ENCODE measurements at regions not wholly inside any gene's neighbourhood (a gene's known extent, or its start where the extent isn't known, plus 50 kb on each side); places are given as distances from the start of the nearest gene placed in this dataset.
"Not testable (repeated sequence)": the region's sequence is repeated elsewhere in the genome, so short reads cannot be mapped to it uniquely, and the experiment has no call there.

GRCh38 chr9:107813287-107813686 lies 323.7 kb upstream of the KLF4 start:
- DNase-seq (ENCODE audit: low read depth, low spot score) = no peak

- DNase-seq (ENCODE audit: low read depth, low spot score) = no peak
Measured at GRCh38 chr9:107810461-107810961, 320.9 kb upstream of the KLF4 start.

GRCh38 chr9:107809871-107810460 lies 320.4 kb upstream of the KLF4 start:
- no peak for DNase-seq (ENCODE audit: low read depth, low spot score)

GRCh38 chr9:107807183-107807582 lies 317.6 kb upstream of the KLF4 start:
- DNase-seq (ENCODE audit: low read depth, low spot score) = no peak

GRCh38 chr9:107805201-107805600 lies 315.6 kb upstream of the KLF4 start:
- no peak for DNase-seq (ENCODE audit: low read depth, low spot score)

DNA sequence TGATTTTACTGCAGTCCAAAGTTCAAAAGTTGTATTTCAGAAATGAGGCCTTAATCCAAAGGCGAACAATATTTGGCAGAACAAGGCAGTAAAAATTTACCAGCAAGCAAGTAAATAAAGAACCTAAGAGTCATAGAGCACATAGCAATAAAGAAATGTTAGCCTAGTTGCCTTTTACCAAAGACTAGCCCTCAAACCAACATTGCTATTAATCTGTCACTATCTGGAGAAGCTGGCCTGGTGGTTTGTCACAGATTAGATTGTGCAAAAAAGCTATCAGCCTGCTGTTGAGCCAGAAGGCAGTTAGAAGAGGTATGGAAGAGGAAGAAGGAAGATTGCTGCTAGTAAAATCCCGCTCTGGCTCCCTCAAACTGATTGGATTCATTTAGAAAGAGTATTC lies 304.7 kb upstream of the KLF4 start:
- DNase-seq (ENCODE audit: low read depth, low spot score) = no peak

GRCh38 chr9:107793541-107793940 lies 304.0 kb upstream of the KLF4 start:
- DNase-seq (ENCODE audit: low read depth, low spot score) = no peak

DNA sequence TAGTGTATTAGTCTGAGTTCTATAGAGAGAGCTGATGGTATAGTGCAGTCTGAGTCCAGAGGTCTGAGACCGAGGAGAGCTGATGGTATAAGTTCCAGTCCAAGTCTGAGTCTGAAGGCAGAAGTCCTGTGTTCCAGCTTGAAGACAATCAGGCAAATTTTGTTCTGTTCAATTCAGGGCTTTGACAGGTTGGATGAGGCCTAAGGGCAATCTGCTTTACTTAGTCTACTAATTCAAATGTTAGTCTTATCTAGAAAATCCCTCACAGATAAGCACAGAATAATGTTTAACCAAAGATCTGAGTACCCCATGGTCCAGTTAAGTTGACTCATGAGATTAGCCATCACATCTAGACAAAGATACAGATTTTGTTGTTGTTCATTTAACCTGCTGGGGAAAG lies 303.0 kb upstream of the KLF4 start:
- DNase-seq (ENCODE audit: low read depth, low spot score) = no peak

DNA sequence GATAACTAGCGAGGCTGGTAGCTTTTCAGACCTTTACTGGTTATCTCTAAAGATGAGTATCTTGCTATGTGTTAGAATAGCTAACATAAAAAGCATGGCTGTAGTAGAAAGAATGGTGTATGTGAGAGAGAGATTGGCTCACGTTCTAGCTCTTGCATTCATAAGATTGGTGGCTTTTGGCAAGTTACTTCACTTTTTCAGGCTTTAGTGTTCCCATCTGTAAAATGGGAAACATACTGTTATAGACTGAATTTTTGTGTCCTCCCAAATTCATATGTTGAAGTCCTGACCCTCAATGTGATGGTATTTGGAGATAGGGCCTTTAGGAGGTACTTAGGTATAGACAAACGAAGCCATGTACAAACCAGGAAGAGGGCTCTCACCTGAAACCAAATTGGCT lies 302.4 kb upstream of the KLF4 start:
- no peak for DNase-seq (ENCODE audit: low read depth, low spot score)

DNA sequence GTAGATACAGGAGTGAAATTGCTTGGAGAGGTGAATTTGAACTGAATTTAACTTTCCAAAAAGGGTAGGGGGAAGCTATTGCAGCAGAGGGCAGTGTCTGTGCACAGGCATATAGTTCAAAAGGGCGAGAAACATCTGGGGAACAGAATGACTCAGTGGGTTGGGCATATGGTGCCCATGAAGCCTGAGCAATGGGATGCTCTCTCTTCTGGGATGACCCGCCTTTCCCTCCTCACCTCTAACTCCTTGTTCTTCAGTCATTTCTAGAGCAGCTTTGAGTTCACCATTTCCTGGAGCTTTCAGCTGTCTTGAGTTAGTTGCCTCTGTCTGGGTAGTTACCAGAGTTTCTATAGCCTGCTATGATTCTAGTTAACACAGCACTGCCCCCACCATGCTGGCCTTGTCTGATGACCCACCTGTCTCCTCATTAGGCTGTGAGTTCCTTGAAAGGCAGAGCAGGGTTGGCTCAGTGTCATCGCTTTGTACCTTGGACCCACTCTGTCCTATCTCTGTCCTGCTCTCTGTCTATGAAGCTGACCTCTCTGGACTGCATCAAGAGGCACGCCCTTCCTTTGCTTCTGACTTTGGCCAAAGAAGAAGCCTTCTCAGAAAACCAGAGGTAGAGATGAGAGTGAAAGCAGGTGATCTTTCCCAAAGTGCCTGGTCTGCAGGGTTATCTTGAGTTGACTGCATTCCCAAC lies 299.6 kb upstream of the KLF4 start:
- DNase-seq (ENCODE audit: low read depth, low spot score) = no peak

GRCh38 chr9:107786561-107786960 lies 297.0 kb upstream of the KLF4 start:
- DNase-seq (ENCODE audit: low read depth, low spot score) = no peak

DNA sequence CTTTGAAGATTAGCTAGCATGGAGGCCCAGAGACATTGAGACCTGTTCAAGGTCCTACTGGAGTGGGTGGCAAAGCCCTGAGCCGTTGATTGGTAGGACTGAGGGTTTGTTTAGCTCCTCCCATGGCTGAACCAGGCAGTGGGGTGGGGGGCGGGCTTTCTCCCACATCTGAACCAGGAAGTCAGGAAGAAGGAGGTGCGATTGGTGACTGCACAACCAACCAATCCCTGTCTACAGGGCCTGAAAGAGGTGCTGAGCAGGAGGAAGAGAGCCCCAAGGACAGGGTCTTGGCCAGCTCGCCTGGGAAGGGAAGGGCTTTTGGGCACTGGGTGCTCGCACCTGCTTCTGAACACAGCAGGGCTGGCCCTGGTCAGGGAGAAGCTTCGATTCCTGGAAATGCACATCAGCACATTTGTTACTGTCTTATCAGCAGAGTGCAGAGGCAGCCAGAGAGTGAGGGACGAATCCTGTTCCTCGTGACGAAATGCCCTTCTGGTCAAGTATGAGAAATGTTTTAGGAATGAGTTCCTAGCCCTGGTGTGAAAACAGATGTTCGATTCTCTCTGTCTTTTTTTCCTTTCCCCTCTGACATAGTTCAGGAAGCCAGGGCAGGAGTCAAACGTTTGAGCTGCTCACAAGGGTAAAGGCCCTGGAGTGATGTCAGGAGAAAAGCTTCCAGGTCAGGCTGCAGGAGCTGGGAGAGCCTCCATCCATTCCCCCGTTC lies 294.8 kb upstream of the KLF4 start:
- peak; percentile 56 for DNase-seq (ENCODE audit: low read depth, low spot score)

- DNase-seq (ENCODE audit: low read depth, low spot score) = no peak
Measured at GRCh38 chr9:107782789-107783188, 293.2 kb upstream of the KLF4 start.

DNA sequence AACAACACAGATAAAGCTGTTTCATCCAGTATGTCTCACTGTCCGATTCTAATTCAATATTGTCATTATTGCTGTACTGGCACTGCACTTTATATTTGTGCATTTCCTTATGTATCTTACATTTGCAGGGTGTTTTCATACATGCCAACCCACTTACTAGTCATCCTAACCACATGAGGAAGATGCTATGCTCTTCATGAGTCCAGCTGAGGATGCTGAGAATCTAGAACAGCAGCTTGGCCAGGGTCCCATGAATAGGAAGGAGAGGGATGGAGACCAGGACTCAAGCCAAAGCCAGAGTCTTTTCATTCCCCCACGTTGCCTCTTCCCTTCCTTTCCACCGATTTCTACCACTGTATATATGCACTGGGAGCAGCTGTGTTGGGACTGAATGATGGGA lies 292.8 kb upstream of the KLF4 start:
- no peak for DNase-seq (ENCODE audit: low read depth, low spot score)

GRCh38 chr9:107780960-107781359 lies 291.4 kb upstream of the KLF4 start:
- no peak for DNase-seq (ENCODE audit: low read depth, low spot score)

DNA sequence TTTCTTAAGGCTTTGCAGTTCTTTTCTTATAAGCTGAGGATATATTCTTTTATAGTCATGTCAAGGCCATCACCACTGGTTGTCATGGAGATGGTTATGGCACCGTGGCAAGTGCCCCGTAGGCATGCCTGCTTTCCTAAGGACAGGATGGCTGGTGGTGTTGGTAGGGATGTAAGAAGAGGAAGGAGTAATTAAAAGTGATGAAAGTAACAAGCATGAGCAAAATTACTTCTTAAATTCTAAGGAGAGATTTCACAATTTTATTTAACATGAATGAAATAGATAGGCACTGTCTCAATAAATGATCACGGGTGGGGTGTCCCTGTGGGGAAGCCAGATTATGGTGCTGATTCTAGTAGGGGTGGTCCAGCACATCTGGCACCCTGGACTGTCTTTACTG lies 290.2 kb upstream of the KLF4 start:
- no peak for DNase-seq (ENCODE audit: low read depth, low spot score)

GRCh38 chr9:107778661-107779060 lies 289.1 kb upstream of the KLF4 start:
- no peak for DNase-seq (ENCODE audit: low read depth, low spot score)

DNA sequence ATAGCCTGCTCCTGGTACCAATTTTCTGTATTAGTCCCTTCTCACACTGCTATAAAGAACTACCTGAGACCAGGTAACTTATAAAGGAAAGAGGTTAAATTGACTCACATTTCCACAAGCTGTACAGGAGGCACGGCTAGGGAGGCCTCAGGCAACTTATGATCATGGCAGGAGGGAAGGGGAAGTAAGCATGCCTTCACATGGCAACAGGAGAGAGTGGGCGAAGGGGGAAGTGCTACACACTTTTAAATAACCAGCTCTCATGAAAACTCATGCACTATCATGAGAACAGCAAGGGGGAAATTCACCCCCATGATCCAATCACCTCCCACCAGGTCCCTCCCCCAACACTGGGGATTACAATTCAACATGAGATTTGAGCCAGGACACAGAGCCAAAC lies 284.5 kb upstream of the KLF4 start:
- DNase-seq (ENCODE audit: low read depth, low spot score) = not testable (repeated sequence)

GRCh38 chr9:107772988-107773387 lies 283.4 kb upstream of the KLF4 start:
- no peak for DNase-seq (ENCODE audit: low read depth, low spot score)

GRCh38 chr9:107770716-107771115 lies 281.1 kb upstream of the KLF4 start:
- no peak for DNase-seq (ENCODE audit: low read depth, low spot score)

DNA sequence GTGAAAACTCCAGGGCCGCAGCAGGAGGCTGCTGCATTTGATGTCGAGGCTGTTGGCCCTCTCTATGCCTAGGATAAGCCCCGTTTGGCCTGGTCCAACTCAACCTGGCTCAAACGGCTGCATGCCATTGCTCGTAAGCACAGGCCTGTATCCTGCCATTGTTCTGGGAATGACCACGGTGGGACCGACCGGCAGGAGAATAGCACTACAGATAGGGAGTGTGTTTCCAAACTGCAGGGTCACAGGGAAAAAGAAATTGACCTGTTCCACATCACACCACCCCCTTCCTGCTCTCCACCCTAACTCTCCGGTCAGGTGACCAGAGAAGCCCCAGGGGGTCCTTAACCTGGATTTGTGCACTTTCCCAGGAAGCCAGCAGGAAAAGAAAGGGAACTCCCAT lies 278.7 kb upstream of the KLF4 start:
- DNase-seq (ENCODE audit: low read depth, low spot score) = peak; percentile 17

DNA sequence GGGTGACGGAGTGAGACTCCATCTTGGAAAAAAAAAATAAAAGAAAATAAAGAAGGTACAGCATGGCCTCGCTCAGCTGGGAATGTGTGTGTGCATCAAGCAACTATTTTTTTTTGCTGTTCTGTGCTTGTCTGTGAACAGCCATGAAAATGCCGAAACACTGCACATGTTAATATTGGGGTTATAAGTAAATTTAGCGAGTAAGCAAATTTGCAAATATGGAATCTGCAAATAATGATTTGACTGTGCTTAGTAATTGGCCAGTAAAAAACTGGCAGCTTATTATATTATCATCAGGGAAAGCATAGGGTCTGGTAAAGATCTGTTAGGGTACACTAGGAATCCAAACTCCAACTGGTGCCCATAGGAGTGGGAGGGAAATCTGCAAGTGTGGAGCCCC lies 278.1 kb upstream of the KLF4 start:
- no peak for DNase-seq (ENCODE audit: low read depth, low spot score)

- DNase-seq (ENCODE audit: low read depth, low spot score) = not testable (repeated sequence)
Measured at GRCh38 chr9:107763469-107763868, 273.9 kb upstream of the KLF4 start.
